ENCODE measurements at regions not wholly inside any gene's neighbourhood (a gene's known extent, or its start where the extent isn't known, plus 50 kb on each side); places are given as distances from the start of the nearest gene placed in this dataset.

DNA sequence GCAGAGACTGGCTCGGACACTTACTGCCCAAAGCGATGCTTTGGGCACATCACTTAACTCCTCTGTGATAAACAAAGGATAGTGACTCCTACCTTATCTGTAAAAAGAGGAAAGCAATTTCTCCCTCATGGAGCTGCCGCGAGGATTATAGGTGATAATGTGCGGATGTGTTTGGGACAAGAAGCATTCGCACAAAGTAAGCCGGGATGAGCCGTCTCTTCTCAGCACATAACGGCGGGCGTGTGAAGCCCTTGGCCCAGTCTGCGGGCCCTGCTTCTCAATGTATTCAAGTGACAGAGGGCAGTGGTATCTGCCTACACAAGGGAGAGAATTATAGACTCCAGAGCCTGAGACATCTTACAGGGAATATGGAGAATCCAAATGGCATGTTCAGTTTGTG is 550.3 kb upstream of the CPEB2 start:
- TF ChIP-seq POLR2AphosphoS5 (IDR thresholded peaks at IDR 0.05) = no peak
- TF ChIP-seq, protein P1, sequence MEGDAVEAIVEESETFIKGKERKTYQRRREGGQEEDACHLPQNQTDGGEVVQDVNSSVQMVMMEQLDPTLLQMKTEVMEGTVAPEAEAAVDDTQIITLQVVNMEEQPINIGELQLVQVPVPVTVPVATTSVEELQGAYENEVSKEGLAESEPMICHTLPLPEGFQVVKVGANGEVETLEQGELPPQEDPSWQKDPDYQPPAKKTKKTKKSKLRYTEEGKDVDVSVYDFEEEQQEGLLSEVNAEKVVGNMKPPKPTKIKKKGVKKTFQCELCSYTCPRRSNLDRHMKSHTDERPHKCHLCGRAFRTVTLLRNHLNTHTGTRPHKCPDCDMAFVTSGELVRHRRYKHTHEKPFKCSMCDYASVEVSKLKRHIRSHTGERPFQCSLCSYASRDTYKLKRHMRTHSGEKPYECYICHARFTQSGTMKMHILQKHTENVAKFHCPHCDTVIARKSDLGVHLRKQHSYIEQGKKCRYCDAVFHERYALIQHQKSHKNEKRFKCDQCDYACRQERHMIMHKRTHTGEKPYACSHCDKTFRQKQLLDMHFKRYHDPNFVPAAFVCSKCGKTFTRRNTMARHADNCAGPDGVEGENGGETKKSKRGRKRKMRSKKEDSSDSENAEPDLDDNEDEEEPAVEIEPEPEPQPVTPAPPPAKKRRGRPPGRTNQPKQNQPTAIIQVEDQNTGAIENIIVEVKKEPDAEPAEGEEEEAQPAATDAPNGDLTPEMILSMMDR (IDR thresholded peaks at IDR 0.05) = no peak
- TF ChIP-seq POLR2A (IDR thresholded peaks at IDR 0.05) = no peak
- Histone ChIP-seq H3K4me3 (no peak overlapping the region), H3K27me3 (replicated peaks; ENCODE audit: insufficient read depth) (no peaks in the 10 kb centered on the region), H3K4me1 (replicated peaks) (no peaks in the 10 kb centered on the region), H3K9me3 (no peaks in the 10 kb centered on the region), H3K36me3 (no peaks in the 10 kb centered on the region), H3K27ac (no peak overlapping the region)
- no peak for DNase-seq (ENCODE audit: low spot score)
- intact Hi-C loops (cut with DNase I) = no loop called here
- WGBS = 92% methylated on average over 12 of the region's 12 CpGs

DNA sequence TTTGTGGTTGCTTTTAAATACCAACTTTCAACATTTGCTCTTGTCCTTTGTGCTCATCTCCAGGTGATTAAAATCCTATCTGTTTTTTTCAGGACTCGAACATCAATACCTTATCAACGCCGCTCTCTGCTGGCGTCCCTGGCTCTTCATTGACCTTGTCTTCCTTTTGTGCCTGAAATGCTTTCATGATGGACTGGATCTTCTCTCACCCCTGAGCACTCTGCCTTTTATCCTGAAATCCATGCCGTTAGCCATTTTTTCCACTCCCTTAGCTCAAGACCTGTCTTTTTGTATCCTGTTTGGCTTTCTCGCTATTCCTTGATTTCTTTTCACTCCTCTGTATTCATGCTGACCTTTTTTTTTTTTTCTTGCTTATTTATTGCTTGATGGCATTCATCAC is 549.5 kb upstream of the CPEB2 start:
- Histone ChIP-seq H3K36me3 (no peaks in the 10 kb centered on the region), H3K27me3 (replicated peaks; ENCODE audit: insufficient read depth) (no peaks in the 10 kb centered on the region), H3K9me3 (no peaks in the 10 kb centered on the region), H3K4me1 (replicated peaks) (no peaks in the 10 kb centered on the region), H3K27ac (no peak overlapping the region), H3K4me3 (no peak overlapping the region)
- TF ChIP-seq, protein P1 (IDR thresholded peaks at IDR 0.05) = no peak
- no peak for TF ChIP-seq POLR2AphosphoS5 (IDR thresholded peaks at IDR 0.05)
- no peak for TF ChIP-seq POLR2A (IDR thresholded peaks at IDR 0.05)
- 67% methylated on average over 6 of the region's 6 CpGs for WGBS
- DNase-seq (ENCODE audit: low spot score) = no peak
- intact Hi-C loops (cut with DNase I) = no loop called here

DNA sequence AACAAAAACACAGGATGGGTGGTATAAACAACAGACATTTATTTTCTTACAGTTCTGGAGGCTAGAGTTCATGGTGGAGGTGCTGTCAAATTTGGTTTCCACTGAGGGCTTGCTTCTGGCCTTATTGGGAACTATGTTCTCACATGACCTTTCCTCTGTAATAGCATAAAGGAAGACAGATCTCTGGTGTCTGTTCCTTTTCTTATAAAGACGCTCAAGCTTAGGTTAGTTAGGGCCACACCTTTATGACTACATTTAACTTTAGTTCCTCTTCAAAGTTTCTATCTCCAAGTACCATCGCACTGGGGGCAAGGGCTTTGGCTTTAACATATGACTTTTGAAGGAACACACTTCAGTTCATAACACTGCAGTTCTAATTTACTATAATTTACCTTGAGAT is 543.8 kb upstream of the CPEB2 start:
- TF ChIP-seq POLR2AphosphoS5 (IDR thresholded peaks at IDR 0.05) = no peak
- TF ChIP-seq, protein P1 (IDR thresholded peaks at IDR 0.05) = no peak
- TF ChIP-seq POLR2A (IDR thresholded peaks at IDR 0.05) = no peak
- Histone ChIP-seq H3K9me3 (no peaks in the 10 kb centered on the region), H3K27ac (no peak overlapping the region), H3K36me3 (no peaks in the 10 kb centered on the region), H3K27me3 (replicated peaks; ENCODE audit: insufficient read depth) (no peaks in the 10 kb centered on the region), H3K4me1 (replicated peaks) (no peaks in the 10 kb centered on the region), H3K4me3 (no peak overlapping the region)
- WGBS = 91% methylated on average over 2 of the region's 2 CpGs
- intact Hi-C loops (cut with DNase I) = no loop called here
- DNase-seq (ENCODE audit: low spot score) = no peak

DNA sequence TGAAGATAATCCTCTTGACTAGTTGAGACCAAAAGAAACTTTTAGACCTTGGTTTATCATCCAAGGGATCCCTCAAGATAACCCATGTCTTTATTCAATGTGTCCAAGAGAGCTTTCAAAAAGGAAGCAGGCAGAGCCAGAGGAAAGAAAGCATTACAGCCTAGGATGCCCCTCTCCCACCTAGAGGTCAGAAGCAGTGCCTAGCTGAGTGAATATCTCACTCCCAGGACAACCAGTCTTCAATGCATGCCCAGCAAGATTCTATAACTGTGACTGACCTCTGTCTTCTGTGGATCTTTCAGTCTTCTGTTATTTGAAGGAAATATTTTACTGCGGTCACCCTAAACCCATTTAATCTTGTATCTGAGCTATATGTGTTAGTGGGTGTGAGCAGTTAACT is 537.2 kb upstream of the CPEB2 start:
- no peaks in the 10 kb centered on the region for H3K27me3 ChIP-seq (replicated peaks; ENCODE audit: insufficient read depth)
- WGBS = 100% methylated on average over 1 of the region's 1 CpG
- H3K27ac ChIP-seq = no peak overlapping the region
- H3K9me3 ChIP-seq = no peaks in the 10 kb centered on the region
- TF ChIP-seq, protein P1 (IDR thresholded peaks at IDR 0.05) = no peak
- TF ChIP-seq POLR2AphosphoS5 (IDR thresholded peaks at IDR 0.05) (no peak), POLR2A (IDR thresholded peaks at IDR 0.05) (no peak)
- H3K4me1 ChIP-seq (replicated peaks) = no peaks in the 10 kb centered on the region
- H3K36me3 ChIP-seq = no peaks in the 10 kb centered on the region
- no peak for DNase-seq (ENCODE audit: low spot score)
- no peak overlapping the region for H3K4me3 ChIP-seq
- intact Hi-C loops (cut with DNase I) = no loop called here

DNA sequence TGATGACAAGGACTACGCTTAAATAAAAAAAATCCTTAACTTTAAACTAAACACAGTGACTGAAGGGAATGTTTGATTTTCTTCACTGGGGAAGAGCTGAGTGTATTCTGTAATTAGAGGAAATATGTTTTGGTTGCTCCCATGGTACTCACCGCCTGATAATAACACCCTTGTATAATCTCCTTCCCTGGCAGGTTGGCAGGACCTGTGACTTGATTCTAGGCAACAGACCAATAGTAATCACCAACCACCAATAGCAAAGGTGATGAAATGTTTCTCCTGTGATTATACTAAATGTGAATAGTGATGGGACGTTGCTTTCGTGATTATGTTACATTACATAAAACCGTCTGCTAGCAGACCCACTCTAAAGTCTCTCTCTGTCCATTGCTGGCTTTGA is 536.8 kb upstream of the CPEB2 start:
- TF ChIP-seq POLR2AphosphoS5 (IDR thresholded peaks at IDR 0.05) (no peak), POLR2A (IDR thresholded peaks at IDR 0.05) (no peak)
- TF ChIP-seq, protein P1 (IDR thresholded peaks at IDR 0.05) = no peak
- H3K27me3 ChIP-seq (replicated peaks; ENCODE audit: insufficient read depth) = no peaks in the 10 kb centered on the region
- no peak overlapping the region for H3K4me3 ChIP-seq
- H3K9me3 ChIP-seq = no peaks in the 10 kb centered on the region
- H3K36me3 ChIP-seq = no peaks in the 10 kb centered on the region
- H3K4me1 ChIP-seq (replicated peaks) = no peaks in the 10 kb centered on the region
- 72% methylated on average over 5 of the region's 5 CpGs for WGBS
- no peak overlapping the region for H3K27ac ChIP-seq
- DNase-seq (ENCODE audit: low spot score) = no peak
- intact Hi-C loops (cut with DNase I) = no loop called here
